HepG2 (cell line): ENCODE measurements at regions not wholly inside any gene's neighbourhood (a gene's known extent, or its start where the extent isn't known, plus 50 kb on each side); places are given as distances from the start of the nearest gene placed in this dataset.

ENCODE experiments used
- ATF7 ChIP-seq, 2 experiments: fragments of 450-650 bp in 1 of 2; sonication (generic) in 1 of 2; formaldehyde crosslinking in 1 of 2; IDR thresholded peaks; 2 replicates each; pipeline versions ENCODE4 v1.4.0 to v1.6.1; 2016 to 2020; ENCODE audit warnings: antibody characterized with exemption in 1 of 2, mild to moderate bottlenecking in 1 of 2, missing genetic modification reagents in 1 of 2
- HDAC2 ChIP-seq: sonication (generic); formaldehyde crosslinking; IDR thresholded peaks from 2 replicates; pipeline ENCODE4 v1.4.0; 2020; ENCODE audit warnings: missing genetic modification reagents
- HHEX ChIP-seq: IDR thresholded peaks from 2 replicates; pipeline ENCODE4 v1.6.1; 2016; ENCODE audit warnings: control low read depth
- KDM1A ChIP-seq: IDR thresholded peaks from 2 replicates; pipeline ENCODE4 v1.6.1; 2016; ENCODE audit warnings: missing compliant biosample characterization
- NFIB ChIP-seq: sonication (generic); formaldehyde crosslinking; IDR thresholded peaks from 2 replicates; pipeline ENCODE4 v1.9.0; 2021; ENCODE audit warnings: missing genetic modification reagents, mild to moderate bottlenecking, borderline replicate concordance
- NKX3-1 ChIP-seq: sonication (generic); formaldehyde crosslinking; IDR thresholded peaks from 2 replicates; pipeline ENCODE4 v1.5.0; 2020; ENCODE audit warnings: missing genetic modification reagents
- RAD21 ChIP-seq: fragments of 450-650 bp; formaldehyde crosslinking; IDR thresholded peaks from 2 replicates; pipeline ENCODE4 v1.5.0; 2020; ENCODE audit warnings: mild to moderate bottlenecking
- RBM22 ChIP-seq: fragments of 200-400 bp; formaldehyde crosslinking; optimal IDR thresholded peaks from 2 replicates; pipeline ENCODE3; 2017; ENCODE audit warnings: mild to moderate bottlenecking, low read length, moderate library complexity
- TEAD2 ChIP-seq: sonication (generic); formaldehyde crosslinking; IDR thresholded peaks from 2 replicates; pipeline ENCODE4 v1.9.0; 2021; ENCODE audit warnings: missing genetic modification reagents
- TOPORS ChIP-seq: sonication (generic); formaldehyde crosslinking; IDR thresholded peaks from 2 replicates; pipeline ENCODE4 v1.8.0; 2023; ENCODE audit warnings: mild to moderate bottlenecking, missing genetic modification reagents
- TP53 ChIP-seq: sonication (generic); formaldehyde crosslinking; conservative IDR thresholded peaks from 2 replicates; pipeline ENCODE4 v1.4.0; 2020; ENCODE audit warnings: missing genetic modification reagents
- ZNF121 ChIP-seq: sonication (generic); formaldehyde crosslinking; IDR thresholded peaks from 2 replicates; pipeline ENCODE4 v1.5.0; 2020; ENCODE audit warnings: mild to moderate bottlenecking, missing genetic modification reagents
- ZNF431 ChIP-seq: sonication (generic); formaldehyde crosslinking; IDR thresholded peaks from 2 replicates; pipeline ENCODE4 v1.9.0; 2022; ENCODE audit warnings: missing genetic modification reagents, low read depth, mild to moderate bottlenecking, borderline replicate concordance
- ZNF547 ChIP-seq: sonication (generic); formaldehyde crosslinking; IDR thresholded peaks from 2 replicates; pipeline ENCODE4 v1.5.1; 2020; ENCODE audit warnings: mild to moderate bottlenecking, missing genetic modification reagents
- ZNF598 ChIP-seq: sonication (generic); formaldehyde crosslinking; IDR thresholded peaks from 2 replicates; pipeline ENCODE4 v1.5.1; 2020; ENCODE audit warnings: mild to moderate bottlenecking, missing genetic modification reagents, borderline replicate concordance
- ZNF788 ChIP-seq: sonication (generic); formaldehyde crosslinking; IDR thresholded peaks from 2 replicates; pipeline ENCODE4 v1.5.0; 2020; ENCODE audit warnings: mild to moderate bottlenecking, missing genetic modification reagents, borderline replicate concordance
- TF ChIP-seq, protein P1 (sequence below): sonication (generic); formaldehyde crosslinking; IDR thresholded peaks from 2 replicates; pipeline ENCODE4 v1.9.0; 2022; ENCODE audit warnings: low read depth, missing genetic modification reagents
- TF ChIP-seq, protein P2 (sequence below): IDR thresholded peaks from 2 replicates; pipeline ENCODE4 v1.6.1; 2016; ENCODE audit warnings: missing genetic modification reagents, missing compliant biosample characterization
- TF ChIP-seq, protein P3 (sequence below): sonication (generic); formaldehyde crosslinking; IDR thresholded peaks from 2 replicates; pipeline ENCODE4 v1.4.0; 2020; ENCODE audit warnings: missing genetic modification reagents
- TF ChIP-seq, protein P4 (sequence below): sonication (generic); formaldehyde crosslinking; IDR thresholded peaks from 2 replicates; pipeline ENCODE4 v1.8.0; 2022; ENCODE audit warnings: low read depth, missing genetic modification reagents

DNA sequence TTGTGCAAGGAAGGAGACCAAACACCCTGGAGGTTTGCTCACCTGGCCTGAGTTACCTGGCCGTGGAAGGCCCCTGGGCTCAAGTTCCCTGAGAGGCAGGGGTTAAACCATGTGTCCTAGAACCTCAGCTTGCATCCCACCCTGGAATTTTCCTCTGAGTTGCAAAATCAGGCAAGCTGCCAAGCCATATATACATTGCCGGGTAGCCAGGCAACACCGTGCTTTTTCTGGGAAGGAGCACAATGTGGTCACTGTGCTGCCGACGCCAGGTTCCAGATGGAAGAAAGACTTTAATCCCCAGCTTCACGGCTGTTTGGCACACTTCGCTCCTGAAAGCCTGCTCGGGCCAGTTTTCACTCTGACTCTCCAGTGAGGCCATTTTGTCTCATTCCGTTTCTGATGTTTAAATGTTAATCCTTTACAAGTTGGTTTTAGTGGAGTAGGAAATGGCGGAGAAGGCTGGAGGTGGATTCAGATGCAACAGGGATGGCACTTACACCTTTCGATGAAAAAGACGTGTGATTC, 60.1 kb upstream of the PEG3 start (continued):
- TF ChIP-seq NKX3-1 (CRISPR knock-in tag) (peak; percentile 81), ZNF121 (CRISPR knock-in tag) (no peak), HHEX (CRISPR knock-in tag) (0 out of 2 replicates have a peak, but pooled peaks have one; percentile 4), HDAC2 (CRISPR knock-in tag) (peak; percentile 98), ZNF431 (no peak; the same call in none of the 2 replicates), TOPORS (CRISPR knock-in tag) (peak; percentile 93), ZNF788 (CRISPR knock-in tag) (peak; percentile 82; the same call in 1 of the 2 replicates), ZNF598 (CRISPR knock-in tag) (peak; percentile 92; the same call in 1 of the 2 replicates), NFIB (no peak), RAD21 (CRISPR knock-in tag) (peak; percentile 68), ZNF547 (CRISPR knock-in tag) (peak; percentile 90), TP53 (peak; percentile 73; the same call in 1 of the 2 replicates), RBM22 (no peak), TEAD2 (CRISPR knock-in tag) (peak; percentile 54; the same call in 1 of the 2 replicates), KDM1A (CRISPR knock-in tag) (0 out of 2 replicates have a peak, but pooled peaks have one; percentile 22), ATF7 (IDR thresholded peaks at IDR 0.05) (0 out of 2 replicates have a peak, but pooled peaks have one; percentile 1), ATF7 (CRISPR knock-in tag; IDR thresholded peaks at IDR 0.05) (peak; percentile 75)
- TF ChIP-seq, protein P1, sequence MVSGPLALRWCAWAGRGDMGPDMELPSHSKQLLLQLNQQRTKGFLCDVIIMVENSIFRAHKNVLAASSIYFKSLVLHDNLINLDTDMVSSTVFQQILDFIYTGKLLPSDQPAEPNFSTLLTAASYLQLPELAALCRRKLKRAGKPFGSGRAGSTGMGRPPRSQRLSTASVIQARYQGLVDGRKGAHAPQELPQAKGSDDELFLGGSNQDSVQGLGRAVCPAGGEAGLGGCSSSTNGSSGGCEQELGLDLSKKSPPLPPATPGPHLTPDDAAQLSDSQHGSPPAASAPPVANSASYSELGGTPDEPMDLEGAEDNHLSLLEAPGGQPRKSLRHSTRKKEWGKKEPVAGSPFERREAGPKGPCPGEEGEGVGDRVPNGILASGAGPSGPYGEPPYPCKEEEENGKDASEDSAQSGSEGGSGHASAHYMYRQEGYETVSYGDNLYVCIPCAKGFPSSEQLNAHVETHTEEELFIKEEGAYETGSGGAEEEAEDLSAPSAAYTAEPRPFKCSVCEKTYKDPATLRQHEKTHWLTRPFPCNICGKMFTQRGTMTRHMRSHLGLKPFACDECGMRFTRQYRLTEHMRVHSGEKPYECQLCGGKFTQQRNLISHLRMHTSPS (CRISPR knock-in tag), result no peak
- TF ChIP-seq, protein P2, sequence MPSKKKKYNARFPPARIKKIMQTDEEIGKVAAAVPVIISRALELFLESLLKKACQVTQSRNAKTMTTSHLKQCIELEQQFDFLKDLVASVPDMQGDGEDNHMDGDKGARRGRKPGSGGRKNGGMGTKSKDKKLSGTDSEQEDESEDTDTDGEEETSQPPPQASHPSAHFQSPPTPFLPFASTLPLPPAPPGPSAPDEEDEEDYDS, result peak; percentile 96
- TF ChIP-seq, protein P3, sequence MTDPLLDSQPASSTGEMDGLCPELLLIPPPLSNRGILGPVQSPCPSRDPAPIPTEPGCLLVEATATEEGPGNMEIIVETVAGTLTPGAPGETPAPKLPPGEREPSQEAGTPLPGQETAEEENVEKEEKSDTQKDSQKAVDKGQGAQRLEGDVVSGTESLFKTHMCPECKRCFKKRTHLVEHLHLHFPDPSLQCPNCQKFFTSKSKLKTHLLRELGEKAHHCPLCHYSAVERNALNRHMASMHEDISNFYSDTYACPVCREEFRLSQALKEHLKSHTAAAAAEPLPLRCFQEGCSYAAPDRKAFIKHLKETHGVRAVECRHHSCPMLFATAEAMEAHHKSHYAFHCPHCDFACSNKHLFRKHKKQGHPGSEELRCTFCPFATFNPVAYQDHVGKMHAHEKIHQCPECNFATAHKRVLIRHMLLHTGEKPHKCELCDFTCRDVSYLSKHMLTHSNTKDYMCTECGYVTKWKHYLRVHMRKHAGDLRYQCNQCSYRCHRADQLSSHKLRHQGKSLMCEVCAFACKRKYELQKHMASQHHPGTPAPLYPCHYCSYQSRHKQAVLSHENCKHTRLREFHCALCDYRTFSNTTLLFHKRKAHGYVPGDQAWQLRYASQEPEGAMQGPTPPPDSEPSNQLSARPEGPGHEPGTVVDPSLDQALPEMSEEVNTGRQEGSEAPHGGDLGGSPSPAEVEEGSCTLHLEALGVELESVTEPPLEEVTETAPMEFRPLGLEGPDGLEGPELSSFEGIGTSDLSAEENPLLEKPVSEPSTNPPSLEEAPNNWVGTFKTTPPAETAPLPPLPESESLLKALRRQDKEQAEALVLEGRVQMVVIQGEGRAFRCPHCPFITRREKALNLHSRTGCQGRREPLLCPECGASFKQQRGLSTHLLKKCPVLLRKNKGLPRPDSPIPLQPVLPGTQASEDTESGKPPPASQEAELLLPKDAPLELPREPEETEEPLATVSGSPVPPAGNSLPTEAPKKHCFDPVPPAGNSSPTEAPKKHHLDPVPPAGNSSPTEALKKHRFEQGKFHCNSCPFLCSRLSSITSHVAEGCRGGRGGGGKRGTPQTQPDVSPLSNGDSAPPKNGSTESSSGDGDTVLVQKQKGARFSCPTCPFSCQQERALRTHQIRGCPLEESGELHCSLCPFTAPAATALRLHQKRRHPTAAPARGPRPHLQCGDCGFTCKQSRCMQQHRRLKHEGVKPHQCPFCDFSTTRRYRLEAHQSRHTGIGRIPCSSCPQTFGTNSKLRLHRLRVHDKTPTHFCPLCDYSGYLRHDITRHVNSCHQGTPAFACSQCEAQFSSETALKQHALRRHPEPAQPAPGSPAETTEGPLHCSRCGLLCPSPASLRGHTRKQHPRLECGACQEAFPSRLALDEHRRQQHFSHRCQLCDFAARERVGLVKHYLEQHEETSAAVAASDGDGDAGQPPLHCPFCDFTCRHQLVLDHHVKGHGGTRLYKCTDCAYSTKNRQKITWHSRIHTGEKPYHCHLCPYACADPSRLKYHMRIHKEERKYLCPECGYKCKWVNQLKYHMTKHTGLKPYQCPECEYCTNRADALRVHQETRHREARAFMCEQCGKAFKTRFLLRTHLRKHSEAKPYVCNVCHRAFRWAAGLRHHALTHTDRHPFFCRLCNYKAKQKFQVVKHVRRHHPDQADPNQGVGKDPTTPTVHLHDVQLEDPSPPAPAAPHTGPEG, result 0 out of 2 replicates have a peak, but pooled peaks have one; percentile 28
- TF ChIP-seq, protein P4, sequence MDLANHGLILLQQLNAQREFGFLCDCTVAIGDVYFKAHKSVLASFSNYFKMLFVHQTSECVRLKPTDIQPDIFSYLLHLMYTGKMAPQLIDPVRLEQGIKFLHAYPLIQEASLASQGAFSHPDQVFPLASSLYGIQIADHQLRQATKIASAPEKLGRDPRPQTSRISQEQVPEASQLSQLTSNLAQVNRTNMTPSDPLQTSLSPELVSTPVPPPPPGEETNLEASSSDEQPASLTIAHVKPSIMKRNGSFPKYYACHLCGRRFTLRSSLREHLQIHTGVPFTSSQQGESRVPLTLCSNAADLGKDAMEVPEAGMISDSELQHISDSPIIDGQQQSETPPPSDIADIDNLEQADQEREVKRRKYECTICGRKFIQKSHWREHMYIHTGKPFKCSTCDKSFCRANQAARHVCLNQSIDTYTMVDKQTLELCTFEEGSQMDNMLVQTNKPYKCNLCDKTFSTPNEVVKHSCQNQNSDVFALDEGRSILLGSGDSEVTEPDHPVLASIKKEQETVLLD (CRISPR knock-in tag), result peak; percentile 35; the same call in 1 of the 2 replicates
